SK-N-SH (cell line): ENCODE measurements at regions not wholly inside any gene's neighbourhood (a gene's known extent, or its start where the extent isn't known, plus 50 kb on each side); places are given as distances from the start of the nearest gene placed in this dataset.

Experiments used
- CTCF ChIA-PET: fragments of 300-600, 350-600 bp; formaldehyde crosslinking; extraction: SDS; loops from one replicate; lab custom pipeline; 2021; lab: Yijun Ruan, JAX
- POLR2A ChIA-PET: fragments of 350-600 bp; sonication (Branson Sonifier 250); formaldehyde crosslinking; extraction: SDS; loops from one replicate; lab custom pipeline; 2020; ENCODE audit warnings: antibody characterized with exemption, inconsistent platforms; lab: Yijun Ruan, JAX
- DNase-seq: peaks from one replicate; pipeline ENCODE4 v3.0.0; 2012
- H2AFZ ChIP-seq: fragments of 200-600 bp; sonication (generic); 2 replicates; pipeline ENCODE4 v1.8.1; 2016; ENCODE audit warnings: antibody characterized with exemption, mild to moderate bottlenecking, low read depth
- H3F3A ChIP-seq: fragments of 200-600 bp; sonication (generic); replicated peaks from 2 replicates; pipeline ENCODE3; 2016; ENCODE audit warnings: antibody characterized with exemption, mild to moderate bottlenecking; ENCODE audit not compliant: insufficient read depth
- H3K27ac ChIP-seq, 2 experiments: fragments of 200-500 bp in 1 of 2; fragments of 200-600 bp in 1 of 2; sonication (Bioruptor generic) in 1 of 2; sonication (generic), shearing (Covaris generic) in 1 of 2; 2 replicates each; pipeline versions ENCODE4 v1.5.1 to v1.6.1; 2014 to 2016; ENCODE audit warnings: low read depth in 2 of 2, inconsistent platforms in 1 of 2, low read length in 1 of 2, mild to moderate bottlenecking in 1 of 2, mixed read lengths in 1 of 2
- H3K27me3 ChIP-seq: fragments of 200-600 bp; sonication (generic), shearing (Covaris generic); 2 replicates; pipeline ENCODE4 v1.6.1; 2016; ENCODE audit warnings: mixed run types; ENCODE audit not compliant: insufficient read depth
- H3K36me3 ChIP-seq, 2 experiments: fragments of 200-500 bp in 1 of 2; fragments of 200-600 bp in 1 of 2; sonication (Bioruptor generic) in 1 of 2; sonication (generic) in 1 of 2; replicated peaks in 1 of 2; 2 replicates each; pipeline versions ENCODE3 to v1.5.1; 2014 to 2016; ENCODE audit warnings: low read length in 1 of 2, mild to moderate bottlenecking in 1 of 2; ENCODE audit not compliant: insufficient read depth in 2 of 2, control insufficient read depth in 1 of 2
- H3K4me1 ChIP-seq, 2 experiments: fragments of 200-500 bp in 1 of 2; fragments of 200-600 bp in 1 of 2; sonication (Bioruptor generic) in 1 of 2; sonication (generic), shearing (Covaris generic) in 1 of 2; 2 replicates each; pipeline versions ENCODE4 v1.5.1 to v1.6.1; 2014 to 2016; ENCODE audit warnings: low read depth in 1 of 2, low read length in 1 of 2, mixed run types in 1 of 2; ENCODE audit not compliant: insufficient read depth in 2 of 2, control insufficient read depth in 1 of 2
- H3K4me2 ChIP-seq: fragments of 200-600 bp; sonication (generic), shearing (Covaris generic); 2 replicates; pipeline ENCODE4 v1.6.1; 2017; ENCODE audit warnings: mixed run types
- H3K4me3 ChIP-seq, 2 experiments: fragments of 200-500 bp in 1 of 2; fragments of 200-600 bp in 1 of 2; sonication (Bioruptor generic) in 1 of 2; sonication (generic), shearing (Covaris generic) in 1 of 2; 2 replicates each; pipeline versions ENCODE4 v1.5.1 to v1.8.1; 2014 to 2016; ENCODE audit warnings: low read depth in 2 of 2, inconsistent platforms in 1 of 2, low read length in 1 of 2, mild to moderate bottlenecking in 1 of 2, mixed read lengths in 1 of 2, moderate library complexity in 1 of 2
- H3K79me2 ChIP-seq: fragments of 200-600 bp; sonication (generic); 2 replicates; pipeline ENCODE4 v1.8.1; 2017; ENCODE audit warnings: mild to moderate bottlenecking; ENCODE audit not compliant: insufficient read depth
- H3K9ac ChIP-seq: fragments of 200-600 bp; sonication (generic); 2 replicates; pipeline ENCODE4 v1.6.1; 2017; ENCODE audit warnings: mixed run types
- H3K9me2 ChIP-seq: fragments of 200-600 bp; sonication (generic); 2 replicates; pipeline ENCODE4 v1.6.1; 2017; ENCODE audit warnings: mixed run types
- H3K9me3 ChIP-seq: fragments of 200-600 bp; sonication (generic); 2 replicates; pipeline ENCODE4 v1.6.1; 2017; ENCODE audit warnings: mixed run types, mild to moderate bottlenecking, moderate library complexity
- H4K20me1 ChIP-seq: fragments of 200-600 bp; sonication (generic); 2 replicates; pipeline ENCODE4 v1.6.1; 2017; ENCODE audit warnings: mild to moderate bottlenecking, mixed run types; ENCODE audit not compliant: insufficient read depth
- ELF1 ChIP-seq: IDR thresholded peaks from 2 replicates; pipeline ENCODE4 v1.4.0; 2012
- EP300 ChIP-seq, 2 experiments: IDR thresholded peaks; 2 replicates each; pipeline versions ENCODE4 v1.4.0 to v1.6.1; 2012; ENCODE audit warnings: borderline replicate concordance in 1 of 2, low read depth in 1 of 2, low read length in 1 of 2
- FOXM1 ChIP-seq: IDR thresholded peaks from 2 replicates; pipeline ENCODE4 v1.4.0; 2012; ENCODE audit warnings: low read depth, mild to moderate bottlenecking
- GATA2 ChIP-seq: sonication (generic); formaldehyde crosslinking; IDR thresholded peaks from 2 replicates; pipeline ENCODE4 v1.5.0; 2020; ENCODE audit warnings: mild to moderate bottlenecking, missing genetic modification reagents
- NFIC ChIP-seq: IDR thresholded peaks from 2 replicates; pipeline ENCODE4 v1.4.0; 2012; ENCODE audit warnings: borderline replicate concordance
- POLR2AphosphoS5 ChIP-seq: IDR thresholded peaks from 2 replicates; pipeline ENCODE4 v1.6.1; 2012; ENCODE audit warnings: low read depth, low read length
- RCOR1 ChIP-seq: fragments of 150-350 bp; IDR thresholded peaks from 2 replicates; pipeline ENCODE4 v1.6.1; 2017; ENCODE audit warnings: antibody characterized with exemption, low read length
- REST ChIP-seq: IDR thresholded peaks from 2 replicates; pipeline ENCODE4 v1.6.1; 2012; ENCODE audit warnings: mild to moderate bottlenecking, low read depth, low read length, moderate library complexity
- RFX5 ChIP-seq: IDR thresholded peaks from 2 replicates; pipeline ENCODE4 v1.6.1; 2012; ENCODE audit warnings: mild to moderate bottlenecking, improper control_type of control experiment, low read length
- SIN3A ChIP-seq: IDR thresholded peaks from 2 replicates; pipeline ENCODE4 v1.6.1; 2012; ENCODE audit warnings: low read depth, mild to moderate bottlenecking, low read length, moderate library complexity, borderline replicate concordance
- TAF1 ChIP-seq: IDR thresholded peaks from 2 replicates; pipeline ENCODE4 v1.6.1; 2012; ENCODE audit warnings: low read depth, mild to moderate bottlenecking, low read length, moderate library complexity, borderline replicate concordance
- TEAD4 ChIP-seq: IDR thresholded peaks from 2 replicates; pipeline ENCODE4 v1.4.0; 2012; ENCODE audit warnings: mild to moderate bottlenecking, borderline replicate concordance; ENCODE audit not compliant: insufficient read depth
- USF1 ChIP-seq: IDR thresholded peaks from 2 replicates; pipeline ENCODE4 v1.4.0; 2012; ENCODE audit warnings: low read depth, borderline replicate concordance
- USF2 ChIP-seq: fragments of 150-350 bp; IDR thresholded peaks from 2 replicates; pipeline ENCODE4 v1.6.1; 2017; ENCODE audit warnings: antibody characterized with exemption, low read length, low read depth, borderline replicate concordance
- WGBS: methylation state at CpG from one replicate; pipeline ENCODE4 v1.1.6; 2017; ENCODE audit warnings: low lambda C conversion rate; 5-methylcytosine and 5-hydroxymethylcytosine counted together

GRCh38 chr7:142647749-142648148 is 101.5 kb upstream of the PRSS1 start:
- H2AFZ ChIP-seq = no peak overlapping the region
- no peaks in the 10 kb centered on the region for H4K20me1 ChIP-seq
- H3K36me3 ChIP-seq = no peaks in the 10 kb centered on the region
- no peak overlapping the region for H3K4me3 ChIP-seq
- H3K9me2 ChIP-seq = no peaks in the 10 kb centered on the region
- POLR2A ChIA-PET = no interaction called here
- H3K27ac ChIP-seq = peak overlapping the region in 1 of 2 experiments; percentile 98; a peak in 2 of 4 replicates
- no peaks in the 10 kb centered on the region for H3F3A ChIP-seq
- no peak for DNase-seq
- WGBS = 82% methylated on average over 1 of the region's 1 CpG
- H3K27me3 ChIP-seq = peaks cover 15% of the 10 kb centered on the region; the same call in 1 of the 2 replicates
- CTCF ChIA-PET = interaction anchor here (0.8 to 1.9 kb wide), 2 partner anchors 15 to 44 kb away, joined by 3 to 5 read pairs; no protein-coding TSS in a partner anchor
- no peak for TF ChIP-seq RCOR1
- no peak for TF ChIP-seq USF2
- H3K9me3 ChIP-seq = no peaks in the 10 kb centered on the region
- H3K9ac ChIP-seq = no peak overlapping the region
- H3K4me1 ChIP-seq = peaks cover 0 to 25% of the 10 kb centered on the region in 2 experiments; a peak in 2 of 4 replicates
- H3K4me2 ChIP-seq = no peak overlapping the region
- H3K79me2 ChIP-seq = no peaks in the 10 kb centered on the region

- no peaks in the 10 kb centered on the region for H3K79me2 ChIP-seq
- no peaks in the 10 kb centered on the region for H3F3A ChIP-seq
- no peaks in the 10 kb centered on the region for H4K20me1 ChIP-seq
- no peak overlapping the region for H3K9ac ChIP-seq
- peaks cover 15% of the 10 kb centered on the region; the same call in 1 of the 2 replicates for H3K27me3 ChIP-seq
- no peaks in the 10 kb centered on the region for H3K9me2 ChIP-seq
- H3K4me3 ChIP-seq = peak overlapping the region; percentile 2 to 24; a peak in 1 of 4 replicates
- WGBS = 7% methylated on average over 7 of the region's 7 CpGs
- CTCF ChIA-PET = interaction anchor here (0.9 to 7.0 kb wide), 13 partner anchors 9 to 167 kb away, joined by 3 to 43 read pairs (median 5); no protein-coding TSS in a partner anchor
- no peak overlapping the region for H2AFZ ChIP-seq
- H3K27ac ChIP-seq = peak overlapping the region in 1 of 2 experiments; percentile 98; a peak in 2 of 4 replicates
- H3K9me3 ChIP-seq = no peaks in the 10 kb centered on the region
- POLR2A ChIA-PET = interaction anchor here (0.6 to 1.7 kb wide), 2 partner anchors 35 to 739 kb away, joined by 4 to 5 read pairs; no protein-coding TSS in a partner anchor
- DNase-seq = peak; percentile 43
- H3K36me3 ChIP-seq = no peaks in the 10 kb centered on the region
- H3K4me1 ChIP-seq = peaks cover 0 to 25% of the 10 kb centered on the region in 2 experiments; a peak in 2 of 4 replicates
- peak overlapping the region; percentile 17; the same call in 1 of the 2 replicates for H3K4me2 ChIP-seq
- TF ChIP-seq FOXM1 (no peak), SIN3A (no peak), GATA2 (peak; percentile 60; the same call in 1 of the 2 replicates), RCOR1 (peak; percentile 52; the same call in 1 of the 2 replicates), NFIC (no peak), USF1 (no peak), REST (no peak), ELF1 (no peak), TAF1 (no peak), RFX5 (0 out of 2 replicates have a peak, but pooled peaks have one; percentile 40), POLR2AphosphoS5 (no peak), TEAD4 (no peak), EP300 (IDR thresholded peaks at IDR 0.05; ENCODE audit: borderline replicate concordance in 1 of 2, low read depth in 1 of 2, low read length in 1 of 2) (peak in 1 of 2 experiments; percentile 81; a peak in 2 of 4 replicates)
These were observed 102.7 kb upstream of the PRSS1 start for GRCh38 chr7:142646386-142647140.
